SK-MEL-5 (cell line): ENCODE measurements at regions not wholly inside any gene's neighbourhood (a gene's known extent, or its start where the extent isn't known, plus 50 kb on each side); places are given as distances from the start of the nearest gene placed in this dataset.
"Not testable (repeated sequence)": the region's sequence is repeated elsewhere in the genome, so short reads cannot be mapped to it uniquely, and the experiment has no call there.

ENCODE experiments used
- DNase-seq: peaks from one replicate; pipeline ENCODE4 v3.0.0-alpha.2; 2016; ENCODE audit warnings: low read depth, low spot score
- in situ Hi-C: cut with HindIII; loops from 2 replicates; pipeline ENCODE4 v1.10.0; 2016; ENCODE audit warnings: low sequenced_read_pairs, high pct_unique_total_duplicates, low pct_unique_long_range_greater_than_20kb

DNA sequence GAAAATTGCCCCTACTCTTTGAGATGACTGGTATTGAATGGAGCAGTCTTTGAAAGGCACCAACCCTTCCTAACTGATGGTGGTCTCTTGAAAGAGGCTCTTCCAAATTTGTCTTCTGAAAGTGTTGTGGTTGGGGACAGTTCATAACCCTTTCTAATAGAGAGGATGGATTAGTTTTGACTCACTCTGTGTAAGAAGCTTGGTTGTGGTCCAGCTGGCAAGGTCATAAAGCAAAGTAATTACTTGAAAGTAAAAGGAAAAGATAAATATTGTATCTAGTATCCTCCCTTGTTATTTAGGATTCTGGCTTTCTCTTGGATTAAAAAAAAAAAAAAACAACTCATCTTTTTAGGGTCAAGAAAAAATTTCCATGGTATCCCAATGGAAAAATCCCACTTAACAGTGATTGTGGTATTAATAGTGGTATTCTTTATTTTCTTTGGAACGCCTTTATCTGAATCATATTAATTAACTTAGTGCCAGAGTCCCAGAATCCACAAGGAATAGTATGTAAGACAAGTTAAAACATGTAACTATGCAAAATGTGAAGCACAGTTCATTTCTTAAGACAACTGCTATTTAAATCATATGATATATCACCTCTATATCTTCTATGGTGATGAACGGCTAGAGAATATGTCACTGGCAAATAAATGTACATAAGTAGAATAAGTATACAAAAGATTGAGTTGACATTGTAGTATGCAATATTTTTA is 469.3 kb upstream of the CDIN1 start:
- no peak for DNase-seq
- in situ Hi-C loops, result no loop called here

- in situ Hi-C loops, result no loop called here
- no peak for DNase-seq
These were observed 468.8 kb upstream of the CDIN1 start for GRCh38 chr15:36110659-36110993.

DNA sequence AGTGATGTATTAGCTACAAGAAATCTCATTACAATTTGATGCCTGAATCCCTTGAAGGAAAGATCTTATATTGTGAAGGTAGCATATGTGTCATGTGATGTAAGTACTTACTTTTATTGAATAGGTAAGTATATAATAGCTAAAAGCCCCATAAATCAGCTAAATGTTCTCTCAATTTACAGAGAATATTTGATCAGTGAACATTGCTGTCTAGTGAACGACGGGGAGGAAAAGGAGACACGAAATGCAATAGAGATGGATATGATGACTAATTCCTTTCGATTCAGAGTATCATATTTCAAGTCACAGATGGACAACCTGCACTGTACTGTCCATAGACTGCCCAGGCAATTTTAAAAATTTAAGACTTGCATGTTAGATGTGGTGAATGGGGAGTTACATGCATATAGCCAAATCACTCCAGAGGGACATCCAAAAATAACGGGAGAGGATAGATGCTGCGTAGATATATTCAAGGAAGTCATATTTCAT is 462.1 kb upstream of the CDIN1 start:
- in situ Hi-C loops, result no loop called here
- DNase-seq, result no peak

DNA sequence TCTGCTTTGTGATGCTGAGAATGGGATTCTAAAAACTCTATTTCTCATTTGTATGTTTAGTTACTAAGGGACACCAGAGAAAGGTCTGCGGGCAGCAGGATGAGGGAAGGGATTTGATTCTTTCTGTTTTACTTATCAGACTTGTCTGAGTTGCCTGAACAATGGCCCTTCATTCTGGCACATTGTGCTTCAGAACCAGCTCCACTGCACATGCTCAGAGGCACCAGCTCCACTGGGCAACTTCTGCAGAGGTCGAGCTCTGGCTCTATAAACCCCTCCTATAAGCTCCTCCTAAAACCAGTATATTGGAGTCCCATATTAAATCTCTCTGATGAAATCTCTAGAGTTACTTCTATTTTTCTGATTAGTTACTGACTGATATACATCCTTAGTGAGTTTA is 453.2 kb upstream of the CDIN1 start:
- in situ Hi-C loops, result no loop called here
- no peak for DNase-seq

DNA sequence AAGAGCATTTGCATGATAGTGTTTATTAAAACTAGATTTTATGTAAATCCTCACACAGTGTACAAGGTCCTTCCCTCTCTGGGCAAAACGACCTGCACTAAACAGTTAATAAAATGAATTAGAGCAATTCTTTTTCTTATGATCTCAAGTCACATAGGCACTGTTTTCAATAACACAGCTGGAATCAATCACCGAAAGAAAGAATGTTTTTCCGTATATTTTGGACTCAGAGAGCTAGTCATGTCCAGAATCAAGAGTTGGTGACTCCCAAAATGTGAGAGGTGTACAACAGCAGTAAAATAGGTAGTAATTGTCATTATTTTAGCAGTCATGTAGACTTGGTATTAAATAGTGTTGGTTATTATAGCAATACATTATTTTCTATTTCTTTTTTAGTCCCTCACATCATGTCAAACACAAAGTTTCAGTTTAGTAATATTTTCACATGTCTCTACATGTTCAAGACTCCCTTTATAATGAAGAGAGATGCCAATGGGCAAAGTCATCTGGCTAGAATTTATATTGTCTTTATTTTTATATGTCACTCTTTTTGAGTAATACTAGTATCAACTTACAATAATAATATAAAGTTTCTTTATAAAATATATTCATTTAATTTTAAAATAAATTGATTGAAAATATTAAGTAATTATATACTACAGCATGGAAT is 448.6 kb upstream of the CDIN1 start:
- no peak for DNase-seq
- in situ Hi-C loops, result no loop called here

DNA sequence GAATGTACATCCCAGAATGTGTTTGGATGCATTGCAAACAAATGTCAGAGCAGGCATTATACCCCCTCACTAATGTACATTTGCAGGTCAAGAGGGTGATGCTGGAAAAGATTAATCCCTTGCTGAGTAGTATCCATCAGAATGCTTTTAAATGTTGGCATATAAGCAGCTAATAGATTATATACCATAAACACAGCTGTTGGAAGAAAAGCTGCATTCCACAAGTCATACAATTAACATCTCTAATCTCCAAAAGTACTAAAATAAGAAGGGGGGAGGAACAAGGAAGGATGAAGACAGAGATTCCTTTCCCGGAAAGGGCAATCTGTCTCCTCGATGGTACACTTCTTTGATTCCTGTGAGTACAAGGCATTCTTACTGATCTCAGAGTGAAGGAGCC is 445.7 kb upstream of the CDIN1 start:
- no peak for DNase-seq
- in situ Hi-C loops, result no loop called here

DNA sequence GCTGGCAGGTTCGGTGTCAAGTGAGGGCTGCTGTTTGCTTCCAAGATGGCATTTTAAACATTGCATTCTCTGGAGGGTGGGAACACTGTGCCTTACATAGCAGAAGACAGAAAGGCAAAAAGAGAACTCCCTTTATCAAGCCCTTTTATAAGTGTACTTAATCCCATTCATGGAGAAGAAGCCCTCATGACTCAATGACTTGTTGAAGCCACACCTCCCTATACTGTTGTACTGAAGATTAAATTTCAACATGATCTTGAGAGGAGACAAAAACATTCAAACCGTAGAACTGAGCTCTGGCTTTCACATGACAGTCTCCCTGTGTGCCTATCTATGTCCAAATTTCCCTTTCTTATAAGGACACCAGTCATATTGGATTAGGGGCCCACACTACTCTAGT is 443.4 kb upstream of the CDIN1 start:
- DNase-seq, result no peak
- in situ Hi-C loops, result no loop called here

GRCh38 chr15:36152936-36153335 is 426.5 kb upstream of the CDIN1 start:
- in situ Hi-C loops, result no loop called here
- DNase-seq, result no peak

GRCh38 chr15:36156879-36157427 is 422.5 kb upstream of the CDIN1 start:
- in situ Hi-C loops, result no loop called here
- DNase-seq, result no peak

- in situ Hi-C loops, result no loop called here
- DNase-seq, result no peak
These were observed 419.1 kb upstream of the CDIN1 start for GRCh38 chr15:36160351-36160750.

DNA sequence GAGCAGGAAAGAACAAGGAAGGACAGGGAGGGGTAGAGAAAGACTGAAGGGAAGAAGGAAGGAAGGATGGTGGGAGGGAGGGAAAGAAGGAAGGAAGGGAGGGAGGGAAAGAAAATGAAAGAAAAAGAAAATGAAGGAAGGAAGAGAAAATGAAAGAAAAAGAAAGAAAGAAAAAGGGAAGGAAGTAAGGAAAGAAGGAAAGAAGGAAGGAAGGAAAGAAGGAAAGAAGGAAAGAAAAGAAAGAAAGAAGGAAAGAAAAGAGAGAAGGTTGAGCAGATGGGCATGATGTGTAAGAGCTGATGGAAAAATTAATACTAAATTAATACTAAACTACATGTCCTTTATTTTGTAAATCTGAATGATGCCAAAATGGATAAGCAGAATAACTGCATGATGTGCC is 418.3 kb upstream of the CDIN1 start:
- no peak for DNase-seq
- in situ Hi-C loops, result no loop called here

DNA sequence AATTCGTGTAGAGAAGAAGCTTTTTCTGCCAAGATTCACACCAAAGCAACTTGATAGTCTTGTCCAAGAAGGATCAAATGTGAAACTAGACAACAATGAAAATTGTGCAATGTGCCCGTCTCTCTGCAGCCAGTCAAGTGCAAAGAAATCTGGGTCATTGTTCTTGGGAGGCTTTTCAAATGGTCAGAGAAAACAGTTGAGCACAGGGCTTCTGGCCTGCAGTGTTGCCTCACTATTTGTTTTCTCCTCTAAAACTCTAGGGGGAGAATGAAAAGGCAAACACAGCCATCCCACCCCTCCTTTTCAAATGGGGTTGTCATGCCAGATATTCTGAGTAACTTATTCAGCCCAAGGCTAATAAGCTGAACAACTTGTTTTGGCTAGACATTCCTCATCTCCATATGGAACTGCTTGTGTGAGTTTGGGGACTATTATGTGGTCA is 417.6 kb upstream of the CDIN1 start:
- in situ Hi-C loops, result no loop called here
- DNase-seq, result no peak

DNA sequence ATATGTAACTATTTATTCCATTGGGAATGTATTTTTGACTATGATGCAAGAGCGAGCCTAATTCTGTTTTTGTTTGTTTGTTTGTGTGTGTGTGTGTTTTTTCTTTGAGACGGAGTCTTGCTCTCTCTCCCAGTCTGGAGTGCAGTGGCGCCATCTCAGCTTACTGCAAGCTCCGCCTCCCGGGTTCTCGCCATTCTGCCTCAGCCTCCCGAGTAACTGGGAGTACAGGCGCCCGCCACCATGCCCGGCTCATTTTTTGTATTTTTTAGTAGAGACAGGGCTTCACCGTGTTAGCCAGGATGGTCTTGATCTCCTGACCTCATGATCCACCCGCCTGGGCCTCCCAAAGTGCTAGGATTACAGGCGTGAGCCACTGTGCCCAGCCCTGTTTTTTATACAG is 415.4 kb upstream of the CDIN1 start:
- DNase-seq, in situ Hi-C loops: not testable (repeated sequence)

DNA sequence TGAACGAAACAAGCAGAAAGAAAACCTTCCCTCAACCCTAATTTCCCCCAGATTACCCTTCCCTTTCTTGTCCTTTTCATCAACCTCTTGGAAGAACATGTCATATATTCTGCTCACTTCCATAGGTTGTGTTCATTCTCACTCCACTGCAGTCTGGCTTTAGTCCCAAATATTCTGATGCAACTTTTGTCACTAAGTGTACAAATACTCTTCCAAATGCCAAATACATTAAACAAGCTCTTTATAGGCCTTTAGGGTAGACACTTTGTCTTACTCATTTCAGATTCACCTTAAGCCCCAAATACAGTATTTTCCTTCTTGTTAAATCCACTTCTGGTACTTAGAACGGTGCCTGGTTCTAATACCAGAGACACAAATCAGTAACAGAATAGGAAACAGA is 406.5 kb upstream of the CDIN1 start:
- in situ Hi-C loops, result no loop called here
- no peak for DNase-seq

DNA sequence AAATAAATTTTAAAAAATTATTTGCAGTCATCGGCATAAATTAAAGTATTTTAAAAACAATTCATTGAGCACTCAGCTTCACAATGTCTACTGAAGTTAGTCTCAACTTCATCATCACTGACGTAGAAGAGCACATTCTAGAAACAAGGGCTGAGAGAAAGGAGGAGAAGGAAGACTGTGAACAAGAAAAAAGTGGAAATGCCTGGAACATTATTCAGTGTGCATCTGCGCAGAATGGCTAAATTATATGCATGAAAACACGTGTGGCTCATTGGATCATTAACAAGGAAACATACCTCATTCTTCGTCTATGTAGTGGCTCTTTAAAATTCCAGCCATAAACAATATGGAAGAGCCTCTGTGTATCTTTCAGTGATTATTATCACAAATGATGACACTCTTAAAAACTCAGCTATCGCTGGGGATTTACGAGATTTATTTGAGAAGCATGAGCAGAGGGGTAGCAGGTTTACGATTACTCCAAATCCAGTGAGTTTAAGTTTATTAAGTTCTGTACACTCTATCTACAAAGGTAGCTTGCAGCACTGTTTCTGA is 404.2 kb upstream of the CDIN1 start:
- DNase-seq, result no peak
- in situ Hi-C loops, result no loop called here

GRCh38 chr15:36175741-36176291 is 403.6 kb upstream of the CDIN1 start:
- in situ Hi-C loops, result no loop called here
- no peak for DNase-seq

GRCh38 chr15:36177590-36178302 is 401.7 kb upstream of the CDIN1 start:
- in situ Hi-C loops, result no loop called here
- DNase-seq, result no peak

DNA sequence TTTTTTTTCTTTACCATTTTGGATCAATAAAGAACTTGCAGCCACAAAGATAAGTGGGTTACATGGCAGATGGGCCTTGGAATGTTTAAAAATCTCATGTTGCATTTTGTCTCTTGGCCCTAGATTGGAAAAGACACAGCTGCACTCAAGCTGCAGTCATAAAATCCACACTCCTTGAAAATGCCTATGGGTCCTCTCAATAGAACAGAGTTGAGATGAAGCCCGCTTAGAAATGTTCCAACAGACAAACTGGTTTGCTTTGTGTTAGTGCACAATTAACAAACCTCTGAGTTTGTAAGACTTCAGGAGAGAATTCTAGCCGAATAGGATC is 401.2 kb upstream of the CDIN1 start:
- DNase-seq, result no peak
- in situ Hi-C loops, result no loop called here
